ENCODE measurements at regions not wholly inside any gene's neighbourhood (a gene's known extent, or its start where the extent isn't known, plus 50 kb on each side); places are given as distances from the start of the nearest gene placed in this dataset.

GRCh38 chr20:50380697-50381040 is 129.5 kb upstream of the PTPN1 start:
- dilution Hi-C loops (cut with MboI; ENCODE audit: extremely low pct_ligation_motif_present, low sequenced_read_pairs) = no loop called here
- TF ChIP-seq EZH2 (IDR thresholded peaks at IDR 0.05; ENCODE audit: low read length) = no peak
- TF ChIP-seq, protein P1, sequence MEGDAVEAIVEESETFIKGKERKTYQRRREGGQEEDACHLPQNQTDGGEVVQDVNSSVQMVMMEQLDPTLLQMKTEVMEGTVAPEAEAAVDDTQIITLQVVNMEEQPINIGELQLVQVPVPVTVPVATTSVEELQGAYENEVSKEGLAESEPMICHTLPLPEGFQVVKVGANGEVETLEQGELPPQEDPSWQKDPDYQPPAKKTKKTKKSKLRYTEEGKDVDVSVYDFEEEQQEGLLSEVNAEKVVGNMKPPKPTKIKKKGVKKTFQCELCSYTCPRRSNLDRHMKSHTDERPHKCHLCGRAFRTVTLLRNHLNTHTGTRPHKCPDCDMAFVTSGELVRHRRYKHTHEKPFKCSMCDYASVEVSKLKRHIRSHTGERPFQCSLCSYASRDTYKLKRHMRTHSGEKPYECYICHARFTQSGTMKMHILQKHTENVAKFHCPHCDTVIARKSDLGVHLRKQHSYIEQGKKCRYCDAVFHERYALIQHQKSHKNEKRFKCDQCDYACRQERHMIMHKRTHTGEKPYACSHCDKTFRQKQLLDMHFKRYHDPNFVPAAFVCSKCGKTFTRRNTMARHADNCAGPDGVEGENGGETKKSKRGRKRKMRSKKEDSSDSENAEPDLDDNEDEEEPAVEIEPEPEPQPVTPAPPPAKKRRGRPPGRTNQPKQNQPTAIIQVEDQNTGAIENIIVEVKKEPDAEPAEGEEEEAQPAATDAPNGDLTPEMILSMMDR (optimal IDR thresholded peaks at IDR 0.05 in 1 of 3, IDR thresholded peaks at IDR 0.05 in 1 of 3, conservative IDR thresholded peaks at IDR 0.05 in 1 of 3; ENCODE audit: extremely low read depth in 1 of 3, insufficient read depth in 2 of 3, low read length in 3 of 3) = peak; percentile 30 to 65 (median 37)
- DNase-seq (ENCODE audit: low read depth, low spot score) (no peak), FAIRE-seq (no peak)
- Histone ChIP-seq H3K9me3 (ENCODE audit: control insufficient read depth, low read depth, low read length) (no peaks in the 10 kb centered on the region), H3K79me2 (ENCODE audit: control insufficient read depth, insufficient read depth, low read length) (no peaks in the 10 kb centered on the region), H4K20me1 (ENCODE audit: control insufficient read depth, extremely low read depth, insufficient read depth, low read length) (no peaks in the 10 kb centered on the region), H3K9ac (ENCODE audit: control insufficient read depth, extremely low read depth, insufficient read depth, low read length) (no peak overlapping the region), H3K27ac (ENCODE audit: control insufficient read depth, insufficient read depth, low read length) (no peak overlapping the region), H3K4me3 (ENCODE audit: control insufficient read depth in 2 of 3, extremely low read depth in 1 of 3, insufficient read depth in 2 of 3, low read depth in 1 of 3, low read length in 3 of 3) (no peak overlapping the region), H3K27me3 (ENCODE audit: control insufficient read depth, extremely low read depth, insufficient read depth, low read length) (no peaks in the 10 kb centered on the region), H3K4me2 (ENCODE audit: control insufficient read depth, extremely low read depth, insufficient read depth, low read depth, low read length) (no peak overlapping the region), H3K36me3 (ENCODE audit: control insufficient read depth in 2 of 2, extremely low read depth in 1 of 2, insufficient read depth in 2 of 2, low read length in 2 of 2) (no peaks in the 10 kb centered on the region), H3K4me1 (ENCODE audit: control insufficient read depth, extremely low read depth, insufficient read depth, low read length) (peaks cover 11% of the 10 kb centered on the region), H3K9me1 (ENCODE audit: control insufficient read depth, extremely low read depth, insufficient read depth, low read length) (no peaks in the 10 kb centered on the region), H2AFZ (ENCODE audit: control insufficient read depth, low read length) (no peak overlapping the region)

GRCh38 chr20:50381075-50381732 is 129.0 kb upstream of the PTPN1 start:
- Histone ChIP-seq H3K9ac (ENCODE audit: control insufficient read depth, extremely low read depth, insufficient read depth, low read length) (no peak overlapping the region), H2AFZ (ENCODE audit: control insufficient read depth, low read length) (no peak overlapping the region), H3K36me3 (ENCODE audit: control insufficient read depth in 2 of 2, extremely low read depth in 1 of 2, insufficient read depth in 2 of 2, low read length in 2 of 2) (no peaks in the 10 kb centered on the region), H3K4me1 (ENCODE audit: control insufficient read depth, extremely low read depth, insufficient read depth, low read length) (peaks cover 11% of the 10 kb centered on the region), H4K20me1 (ENCODE audit: control insufficient read depth, extremely low read depth, insufficient read depth, low read length) (no peaks in the 10 kb centered on the region), H3K27me3 (ENCODE audit: control insufficient read depth, extremely low read depth, insufficient read depth, low read length) (no peaks in the 10 kb centered on the region), H3K9me3 (ENCODE audit: control insufficient read depth, low read depth, low read length) (no peaks in the 10 kb centered on the region), H3K9me1 (ENCODE audit: control insufficient read depth, extremely low read depth, insufficient read depth, low read length) (no peaks in the 10 kb centered on the region), H3K79me2 (ENCODE audit: control insufficient read depth, insufficient read depth, low read length) (no peaks in the 10 kb centered on the region), H3K27ac (ENCODE audit: control insufficient read depth, insufficient read depth, low read length) (no peak overlapping the region), H3K4me3 (ENCODE audit: control insufficient read depth in 2 of 3, extremely low read depth in 1 of 3, insufficient read depth in 2 of 3, low read depth in 1 of 3, low read length in 3 of 3) (no peak overlapping the region), H3K4me2 (ENCODE audit: control insufficient read depth, extremely low read depth, insufficient read depth, low read depth, low read length) (no peak overlapping the region)
- dilution Hi-C loops (cut with MboI; ENCODE audit: extremely low pct_ligation_motif_present, low sequenced_read_pairs) = no loop called here
- FAIRE-seq (no peak), DNase-seq (ENCODE audit: low read depth, low spot score) (no peak)
- TF ChIP-seq EZH2 (IDR thresholded peaks at IDR 0.05; ENCODE audit: low read length) = no peak
- TF ChIP-seq, protein P1 (optimal IDR thresholded peaks at IDR 0.05 in 1 of 3, IDR thresholded peaks at IDR 0.05 in 1 of 3, conservative IDR thresholded peaks at IDR 0.05 in 1 of 3; ENCODE audit: extremely low read depth in 1 of 3, insufficient read depth in 2 of 3, low read length in 3 of 3) = no peak

All from keratinocyte (primary cell).